NCI-H524 treated with DMSO at 0.1 percent for 48 hours (cell line): ENCODE measurements at regions not wholly inside any gene's neighbourhood (a gene's known extent, or its start where the extent isn't known, plus 50 kb on each side); places are given as distances from the start of the nearest gene placed in this dataset.

Source experiments
- DNase-seq: peaks from one replicate; lab custom pipeline; 2025; lab: John Stamatoyannopoulos, UW

GRCh38 chr4:13250263-13250662 is 233.9 kb downstream of the RAB28 start:
- no peak for DNase-seq

GRCh38 chr4:13248621-13249298 is 235.4 kb downstream of the RAB28 start:
- DNase-seq: no peak

- DNase-seq: no peak
These were observed 238.0 kb downstream of the RAB28 start for GRCh38 chr4:13246107-13246506.

- no peak for DNase-seq
These were observed 239.7 kb downstream of the RAB28 start for GRCh38 chr4:13244444-13244843.

GRCh38 chr4:13243152-13243551 is 241.0 kb downstream of the RAB28 start:
- no peak for DNase-seq

- no peak for DNase-seq
These were observed 244.1 kb downstream of the RAB28 start for GRCh38 chr4:13240066-13240465.

- DNase-seq: no peak
These were observed 245.2 kb downstream of the RAB28 start for GRCh38 chr4:13238936-13239335.

GRCh38 chr4:13236485-13236884 is 247.7 kb downstream of the RAB28 start:
- no peak for DNase-seq

- DNase-seq: no peak
These were observed 250.4 kb downstream of the RAB28 start for GRCh38 chr4:13233755-13234154.

GRCh38 chr4:13219971-13220370 is 264.2 kb downstream of the RAB28 start:
- DNase-seq: no peak

GRCh38 chr4:13218326-13218958 is 265.7 kb downstream of the RAB28 start:
- no peak for DNase-seq

- no peak for DNase-seq
These were observed 268.6 kb downstream of the RAB28 start for GRCh38 chr4:13215560-13215959.

- DNase-seq: no peak
These were observed 271.2 kb downstream of the RAB28 start for GRCh38 chr4:13212936-13213335.

GRCh38 chr4:13209600-13209999 is 274.5 kb downstream of the RAB28 start:
- DNase-seq: no peak

- DNase-seq: no peak
These were observed 275.5 kb downstream of the RAB28 start for GRCh38 chr4:13208558-13209193.

- no peak for DNase-seq
These were observed 276.9 kb downstream of the RAB28 start for GRCh38 chr4:13207226-13207625.

GRCh38 chr4:13203101-13203500 is 281.0 kb downstream of the RAB28 start:
- no peak for DNase-seq

- no peak for DNase-seq
These were observed 281.4 kb downstream of the RAB28 start for GRCh38 chr4:13202701-13203100.

- no peak for DNase-seq
These were observed 282.9 kb downstream of the RAB28 start for GRCh38 chr4:13201241-13201640.

- no peak for DNase-seq
These were observed 287.4 kb downstream of the RAB28 start for GRCh38 chr4:13196721-13197120.

- DNase-seq: no peak
These were observed 290.5 kb downstream of the RAB28 start for GRCh38 chr4:13193662-13194061.

GRCh38 chr4:13190093-13190721 is 293.9 kb downstream of the RAB28 start:
- no peak for DNase-seq

- DNase-seq: no peak
These were observed 299.9 kb downstream of the RAB28 start for GRCh38 chr4:13184199-13184598.
